HFF-Myc (cell line): ENCODE measurements at regions not wholly inside any gene's neighbourhood (a gene's known extent, or its start where the extent isn't known, plus 50 kb on each side); places are given as distances from the start of the nearest gene placed in this dataset.

Source experiments
- DNase-seq: peaks from one replicate; pipeline ENCODE4 v3.0.0-alpha.2; 2011; ENCODE audit warnings: low read depth; ENCODE audit errors: extremely low read depth
- H3K4me3 ChIP-seq: replicated peaks from 2 replicates; pipeline ENCODE4 v1.5.1; 2011; ENCODE audit warnings: low read depth, mild to moderate bottlenecking, control low read depth, low read length
- CTCF ChIP-seq: IDR thresholded peaks from 2 replicates; pipeline ENCODE4 v1.5.1; 2012; ENCODE audit warnings: mild to moderate bottlenecking, low read depth, low read length, control low read depth; ENCODE audit errors: missing control alignments

- H3K4me3 ChIP-seq, result no peak overlapping the region
- no peak for DNase-seq
- TF ChIP-seq CTCF, result no peak
These were observed 156.2 kb upstream of the COL8A1 start for GRCh38 chr3:99482191-99482590.

- no peak overlapping the region for H3K4me3 ChIP-seq
- TF ChIP-seq CTCF, result no peak
- no peak for DNase-seq
These were observed 156.8 kb upstream of the COL8A1 start for GRCh38 chr3:99481561-99481960.

- no peak for TF ChIP-seq CTCF
- no peak for DNase-seq
- no peak overlapping the region for H3K4me3 ChIP-seq
These were observed 158.6 kb upstream of the COL8A1 start for GRCh38 chr3:99479768-99480167.

- DNase-seq, result no peak
- no peak for TF ChIP-seq CTCF
- H3K4me3 ChIP-seq, result no peak overlapping the region
These were observed 160.7 kb upstream of the COL8A1 start for GRCh38 chr3:99477650-99478049.

- H3K4me3 ChIP-seq, result no peak overlapping the region
- no peak for DNase-seq
- no peak for TF ChIP-seq CTCF
These were observed 163.2 kb upstream of the COL8A1 start for GRCh38 chr3:99475229-99475628.

- DNase-seq, result no peak
These were observed 163.6 kb upstream of the COL8A1 start for GRCh38 chr3:99474776-99475175.

More at GRCh38 chr3:99474776-99475175, 163.6 kb upstream of the COL8A1 start:
- no peak overlapping the region for H3K4me3 ChIP-seq
- TF ChIP-seq CTCF, result no peak
